ENCODE measurements at regions not wholly inside any gene's neighbourhood (a gene's known extent, or its start where the extent isn't known, plus 50 kb on each side); places are given as distances from the start of the nearest gene placed in this dataset.
A peak's percentile ranks its signal among the peaks of the same experiment; 100 is the strongest.
"Not testable (repeated sequence)": the region's sequence is repeated elsewhere in the genome, so short reads cannot be mapped to it uniquely, and the experiment has no call there.

DNA sequence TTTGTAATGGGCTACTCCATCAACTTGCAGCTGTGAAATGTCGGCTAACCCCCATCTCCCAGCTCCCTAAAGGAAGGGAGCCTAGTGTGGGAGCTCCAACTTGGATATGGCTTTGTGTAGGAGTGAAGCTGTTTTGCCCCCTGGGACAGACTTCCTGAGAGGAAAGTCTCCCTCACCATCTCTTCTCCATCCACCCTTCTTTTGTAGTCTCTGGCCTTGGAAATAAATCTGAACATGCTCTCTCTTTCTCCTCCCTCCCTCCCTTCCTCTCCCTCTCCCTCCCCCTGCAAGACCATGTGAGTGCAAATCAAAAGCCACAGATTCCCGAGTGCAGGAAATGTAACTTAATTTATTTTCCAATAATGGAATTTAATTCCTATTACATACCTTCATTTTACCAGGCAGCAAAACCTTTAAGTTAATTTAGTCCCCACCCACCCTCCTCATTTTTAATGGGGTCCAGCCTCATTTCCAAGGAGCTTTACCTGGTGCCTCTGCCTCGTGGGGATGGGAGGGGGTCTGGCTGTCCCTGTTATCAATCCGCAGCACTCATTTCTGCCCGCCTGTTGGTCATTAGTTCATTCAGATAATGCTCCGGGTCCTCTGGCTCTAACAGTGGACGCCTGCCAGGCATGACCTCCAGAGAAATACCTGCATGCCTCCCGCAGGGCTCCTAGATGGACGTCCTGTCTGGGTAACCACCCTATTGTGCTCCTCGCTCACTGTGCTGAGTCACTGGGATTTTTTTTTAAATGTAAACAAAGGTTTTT lies 122.9 kb upstream of the TAF11L2 start:
- in situ Hi-C loops (cut with HindIII; ENCODE audit: low pct_unique_long_range_greater_than_20kb, low sequenced_read_pairs), result no loop called here
- BruUV-seq (replicated peaks), result no TSS peak
- H3K36me3 ChIP-seq (ENCODE audit: control insufficient read depth, insufficient read depth, low read length), result no peaks in the 10 kb centered on the region
- H3K27ac ChIP-seq (ENCODE audit: low read length), result no peak overlapping the region; the same call in 1 of the 2 replicates
- POLR2A ChIA-PET, result no interaction called here
- CTCF ChIA-PET, result no interaction called here
- H3K4me3 ChIP-seq (ENCODE audit: low read depth in 2 of 2, low read length in 2 of 2), result 0 out of 4 replicates have a peak overlapping the region, but pooled peaks of 1 of the 2 experiments have one; percentile 20
- no peak for DNase-seq (ENCODE audit: low read depth, low spot score)
- no peaks in the 10 kb centered on the region for H3K9me3 ChIP-seq (ENCODE audit: control insufficient read depth, insufficient read depth, low read depth, low read length)
- intact Hi-C loops (cut with micrococcal nuclease; ENCODE audit: unreplicated experiment), result no loop called here
- TF ChIP-seq POLR2AphosphoS5 (IDR thresholded peaks at IDR 0.05; ENCODE audit: low read depth, low read length) (no peak), TCF7L2 (IDR thresholded peaks at IDR 0.05; ENCODE audit: low read depth, low read length) (no peak), SIN3A (IDR thresholded peaks at IDR 0.05; ENCODE audit: borderline replicate concordance, insufficient read depth, low read depth, low read length) (no peak)
- TF ChIP-seq, protein P1, sequence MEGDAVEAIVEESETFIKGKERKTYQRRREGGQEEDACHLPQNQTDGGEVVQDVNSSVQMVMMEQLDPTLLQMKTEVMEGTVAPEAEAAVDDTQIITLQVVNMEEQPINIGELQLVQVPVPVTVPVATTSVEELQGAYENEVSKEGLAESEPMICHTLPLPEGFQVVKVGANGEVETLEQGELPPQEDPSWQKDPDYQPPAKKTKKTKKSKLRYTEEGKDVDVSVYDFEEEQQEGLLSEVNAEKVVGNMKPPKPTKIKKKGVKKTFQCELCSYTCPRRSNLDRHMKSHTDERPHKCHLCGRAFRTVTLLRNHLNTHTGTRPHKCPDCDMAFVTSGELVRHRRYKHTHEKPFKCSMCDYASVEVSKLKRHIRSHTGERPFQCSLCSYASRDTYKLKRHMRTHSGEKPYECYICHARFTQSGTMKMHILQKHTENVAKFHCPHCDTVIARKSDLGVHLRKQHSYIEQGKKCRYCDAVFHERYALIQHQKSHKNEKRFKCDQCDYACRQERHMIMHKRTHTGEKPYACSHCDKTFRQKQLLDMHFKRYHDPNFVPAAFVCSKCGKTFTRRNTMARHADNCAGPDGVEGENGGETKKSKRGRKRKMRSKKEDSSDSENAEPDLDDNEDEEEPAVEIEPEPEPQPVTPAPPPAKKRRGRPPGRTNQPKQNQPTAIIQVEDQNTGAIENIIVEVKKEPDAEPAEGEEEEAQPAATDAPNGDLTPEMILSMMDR (IDR thresholded peaks at IDR 0.05), result no peak
- TF ChIP-seq, protein P2, sequence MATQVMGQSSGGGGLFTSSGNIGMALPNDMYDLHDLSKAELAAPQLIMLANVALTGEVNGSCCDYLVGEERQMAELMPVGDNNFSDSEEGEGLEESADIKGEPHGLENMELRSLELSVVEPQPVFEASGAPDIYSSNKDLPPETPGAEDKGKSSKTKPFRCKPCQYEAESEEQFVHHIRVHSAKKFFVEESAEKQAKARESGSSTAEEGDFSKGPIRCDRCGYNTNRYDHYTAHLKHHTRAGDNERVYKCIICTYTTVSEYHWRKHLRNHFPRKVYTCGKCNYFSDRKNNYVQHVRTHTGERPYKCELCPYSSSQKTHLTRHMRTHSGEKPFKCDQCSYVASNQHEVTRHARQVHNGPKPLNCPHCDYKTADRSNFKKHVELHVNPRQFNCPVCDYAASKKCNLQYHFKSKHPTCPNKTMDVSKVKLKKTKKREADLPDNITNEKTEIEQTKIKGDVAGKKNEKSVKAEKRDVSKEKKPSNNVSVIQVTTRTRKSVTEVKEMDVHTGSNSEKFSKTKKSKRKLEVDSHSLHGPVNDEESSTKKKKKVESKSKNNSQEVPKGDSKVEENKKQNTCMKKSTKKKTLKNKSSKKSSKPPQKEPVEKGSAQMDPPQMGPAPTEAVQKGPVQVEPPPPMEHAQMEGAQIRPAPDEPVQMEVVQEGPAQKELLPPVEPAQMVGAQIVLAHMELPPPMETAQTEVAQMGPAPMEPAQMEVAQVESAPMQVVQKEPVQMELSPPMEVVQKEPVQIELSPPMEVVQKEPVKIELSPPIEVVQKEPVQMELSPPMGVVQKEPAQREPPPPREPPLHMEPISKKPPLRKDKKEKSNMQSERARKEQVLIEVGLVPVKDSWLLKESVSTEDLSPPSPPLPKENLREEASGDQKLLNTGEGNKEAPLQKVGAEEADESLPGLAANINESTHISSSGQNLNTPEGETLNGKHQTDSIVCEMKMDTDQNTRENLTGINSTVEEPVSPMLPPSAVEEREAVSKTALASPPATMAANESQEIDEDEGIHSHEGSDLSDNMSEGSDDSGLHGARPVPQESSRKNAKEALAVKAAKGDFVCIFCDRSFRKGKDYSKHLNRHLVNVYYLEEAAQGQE (IDR thresholded peaks at IDR 0.05; ENCODE audit: insufficient read depth in 1 of 2, low read depth in 2 of 2, low read length in 1 of 2), result no peak
- H3K4me1 ChIP-seq (ENCODE audit: control insufficient read depth, insufficient read depth, low read length), result peaks cover 15% of the 10 kb centered on the region
- H3K27me3 ChIP-seq (ENCODE audit: control insufficient read depth, insufficient read depth, low read length), result no peaks in the 10 kb centered on the region
- ATAC-seq, result peak; percentile 80

DNA sequence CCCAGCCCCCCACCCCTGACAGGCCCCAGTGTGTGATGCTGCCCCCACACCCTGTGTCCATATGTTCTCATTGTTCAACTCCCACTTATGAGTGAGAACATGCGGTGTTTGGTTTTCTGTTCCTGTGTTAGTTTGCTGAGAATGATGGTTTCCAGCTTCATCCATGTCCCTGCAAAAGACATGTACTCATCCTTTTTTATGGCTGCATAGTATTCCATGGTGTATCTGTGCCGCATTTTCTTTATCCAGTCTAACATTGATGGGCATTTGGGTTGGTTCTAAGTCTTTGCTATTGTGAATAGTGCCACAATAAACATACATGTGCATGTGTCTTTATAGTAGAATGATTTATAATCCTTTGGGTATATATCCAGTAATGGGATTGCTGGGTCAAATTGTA lies 122.1 kb upstream of the TAF11L2 start:
- DNase-seq (ENCODE audit: low read depth, low spot score); BruUV-seq (replicated peaks); in situ Hi-C loops (cut with HindIII; ENCODE audit: low pct_unique_long_range_greater_than_20kb, low sequenced_read_pairs); CTCF ChIA-PET; H3K27me3 ChIP-seq (ENCODE audit: control insufficient read depth, insufficient read depth, low read length); H3K9me3 ChIP-seq (ENCODE audit: control insufficient read depth, insufficient read depth, low read depth, low read length); H3K27ac ChIP-seq (ENCODE audit: low read length); intact Hi-C loops (cut with micrococcal nuclease; ENCODE audit: unreplicated experiment); ATAC-seq; POLR2A ChIA-PET; H3K36me3 ChIP-seq (ENCODE audit: control insufficient read depth, insufficient read depth, low read length); H3K4me3 ChIP-seq (ENCODE audit: low read depth in 2 of 2, low read length in 2 of 2): not testable (repeated sequence)
- H3K4me1 ChIP-seq (ENCODE audit: control insufficient read depth, insufficient read depth, low read length), result peaks cover 15% of the 10 kb centered on the region

DNA sequence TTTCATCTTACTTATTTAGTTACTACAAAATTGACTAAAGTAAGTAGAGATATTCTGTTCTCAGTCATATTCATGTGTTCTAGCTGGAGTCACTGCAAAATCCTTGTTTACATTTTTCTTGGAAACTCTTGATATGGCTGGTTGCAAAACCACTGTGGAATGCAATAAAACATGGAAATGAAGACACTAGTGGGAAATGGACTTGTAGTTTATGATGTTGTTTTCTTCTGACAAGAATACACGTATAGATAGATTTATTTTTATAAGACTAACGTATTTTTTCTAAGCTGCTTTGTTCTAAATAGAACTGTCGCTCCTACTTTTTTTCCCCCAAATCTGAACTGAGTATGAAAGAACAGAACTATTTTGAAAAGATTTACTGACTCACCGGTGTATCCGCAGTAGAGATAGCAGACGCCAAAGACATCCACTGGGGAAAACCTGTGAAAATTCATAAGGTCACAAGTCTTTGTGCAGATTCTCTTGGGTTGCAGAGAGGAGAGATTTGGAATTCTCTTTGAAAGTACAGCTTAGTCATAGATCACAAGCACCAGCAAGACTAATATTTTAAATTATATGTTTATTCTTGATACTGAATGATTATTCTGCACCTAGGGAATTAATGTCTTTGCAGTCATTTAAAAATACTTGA lies 119.6 kb upstream of the TAF11L2 start:
- Histone ChIP-seq H3K4me3 (ENCODE audit: low read depth in 2 of 2, low read length in 2 of 2) (no peak overlapping the region), H3K27me3 (ENCODE audit: control insufficient read depth, insufficient read depth, low read length) (no peaks in the 10 kb centered on the region), H3K9me3 (ENCODE audit: control insufficient read depth, insufficient read depth, low read depth, low read length) (no peaks in the 10 kb centered on the region), H3K36me3 (ENCODE audit: control insufficient read depth, insufficient read depth, low read length) (no peaks in the 10 kb centered on the region), H3K27ac (ENCODE audit: low read length) (no peak overlapping the region; the same call in 1 of the 2 replicates), H3K4me1 (ENCODE audit: control insufficient read depth, insufficient read depth, low read length) (peaks cover 15% of the 10 kb centered on the region)
- ATAC-seq (no peak), DNase-seq (ENCODE audit: low read depth, low spot score) (no peak)
- ChIA-PET POLR2A (interaction anchor here (0.7 kb wide), 1 partner anchor 111 kb away, joined by 3 read pairs; no protein-coding TSS in a partner anchor), CTCF (no interaction called here)
- no peak for TF ChIP-seq TCF7L2 (IDR thresholded peaks at IDR 0.05; ENCODE audit: low read depth, low read length)
- TF ChIP-seq, protein P1 (IDR thresholded peaks at IDR 0.05), result no peak
- TF ChIP-seq POLR2AphosphoS5 (IDR thresholded peaks at IDR 0.05; ENCODE audit: low read depth, low read length), result no peak
- TF ChIP-seq SIN3A (IDR thresholded peaks at IDR 0.05; ENCODE audit: borderline replicate concordance, insufficient read depth, low read depth, low read length), result no peak
- TF ChIP-seq, protein P2 (IDR thresholded peaks at IDR 0.05; ENCODE audit: insufficient read depth in 1 of 2, low read depth in 2 of 2, low read length in 1 of 2), result no peak
- no TSS peak for BruUV-seq (replicated peaks)
- in situ Hi-C loops (cut with HindIII; ENCODE audit: low pct_unique_long_range_greater_than_20kb, low sequenced_read_pairs) (no loop called here), intact Hi-C loops (cut with micrococcal nuclease; ENCODE audit: unreplicated experiment) (no loop called here)

All from Panc1 (cell line).